Peyer's patch (tissue), 4 donors: ENCODE measurements at regions not wholly inside any gene's neighbourhood (a gene's known extent, or its start where the extent isn't known, plus 50 kb on each side); places are given as distances from the start of the nearest gene placed in this dataset.

ENCODE experiments used
- CTCF ChIP-seq, 6 experiments: fragments of 450-650 bp in 4 of 6; fragments of 200-600 bp in 2 of 6; sonication (generic) in 1 of 6; IDR thresholded peaks; one replicate each; pipeline ENCODE4 v1.5.1; 2017 to 2019; ENCODE audit warnings: antibody characterized with exemption in 6 of 6, mild to moderate bottlenecking in 3 of 6, moderate library complexity in 1 of 6
- POLR2A ChIP-seq, 2 donors: fragments of 450-650 bp; IDR thresholded peaks; one replicate each; pipeline ENCODE4 v1.5.1; 2017; ENCODE audit warnings: antibody characterized with exemption in 2 of 2, mild to moderate bottlenecking in 2 of 2, moderate library complexity in 2 of 2

GRCh38 chr7:54858008-54858692 is 99.1 kb upstream of the SEC61G start:
- no peak for TF ChIP-seq CTCF (IDR thresholded peaks at IDR 0.05)
- TF ChIP-seq POLR2A (IDR thresholded peaks at IDR 0.05): no peak
